ENCODE measurements at regions not wholly inside any gene's neighbourhood (a gene's known extent, or its start where the extent isn't known, plus 50 kb on each side); places are given as distances from the start of the nearest gene placed in this dataset.

- no peak overlapping the region for H3K4me3 ChIP-seq (ENCODE audit: low read depth, low read length)
- no peak for TF ChIP-seq CTCF (IDR thresholded peaks at IDR 0.05; ENCODE audit: low read depth, low read length)
Measured at GRCh38 chr10:110397856-110398255, 93.1 kb upstream of the SMNDC1 start.

GRCh38 chr10:110398419-110399105, 93.8 kb upstream of the SMNDC1 start:
- peak overlapping the region; percentile 30 for H3K4me3 ChIP-seq (ENCODE audit: low read depth, low read length)
- TF ChIP-seq CTCF (IDR thresholded peaks at IDR 0.05; ENCODE audit: low read depth, low read length) = no peak

- TF ChIP-seq CTCF (IDR thresholded peaks at IDR 0.05; ENCODE audit: low read depth, low read length) = no peak
- peak overlapping the region; percentile 30 for H3K4me3 ChIP-seq (ENCODE audit: low read depth, low read length)
Measured at GRCh38 chr10:110399106-110399964, 94.6 kb upstream of the SMNDC1 start.

- no peak for TF ChIP-seq CTCF (IDR thresholded peaks at IDR 0.05; ENCODE audit: low read depth, low read length)
- H3K4me3 ChIP-seq (ENCODE audit: low read depth, low read length) = no peak overlapping the region
Measured at GRCh38 chr10:110399965-110400933, 95.5 kb upstream of the SMNDC1 start.

GRCh38 chr10:110401401-110402076, 96.2 kb upstream of the DUSP5 start:
- TF ChIP-seq CTCF (IDR thresholded peaks at IDR 0.05; ENCODE audit: low read depth, low read length) = no peak
- H3K4me3 ChIP-seq (ENCODE audit: low read depth, low read length) = no peak overlapping the region

GRCh38 chr10:110402077-110402416, 95.7 kb upstream of the DUSP5 start:
- no peak overlapping the region for H3K4me3 ChIP-seq (ENCODE audit: low read depth, low read length)
- TF ChIP-seq CTCF (IDR thresholded peaks at IDR 0.05; ENCODE audit: low read depth, low read length) = no peak

All from WI38 (cell line).